Sigmoid colon (tissue), 6 donors: ENCODE measurements at regions not wholly inside any gene's neighbourhood (a gene's known extent, or its start where the extent isn't known, plus 50 kb on each side); places are given as distances from the start of the nearest gene placed in this dataset.

Experiments
- DNase-seq: peaks from one replicate; pipeline ENCODE4 v3.0.0-alpha.2; 2019
- H3K27ac ChIP-seq, 4 donors: fragments of 200-600 bp; sonication (generic); one replicate each; pipeline ENCODE4 v1.5.1; 2016 to 2019; ENCODE audit warnings: mild to moderate bottlenecking in 1 of 4
- H3K27me3 ChIP-seq, 3 donors: fragments of 200-600 bp; sonication (generic); one replicate each; pipeline ENCODE4 v1.5.1; 2019; ENCODE audit warnings: mild to moderate bottlenecking in 1 of 3
- H3K36me3 ChIP-seq, 4 donors: fragments of 200-600 bp; sonication (generic); one replicate each; pipeline ENCODE4 v1.5.1; 2016 to 2019
- H3K4me1 ChIP-seq, 4 donors: fragments of 200-600 bp; sonication (generic); one replicate each; pipeline ENCODE4 v1.5.1; 2017 to 2019
- H3K4me3 ChIP-seq, 4 donors: fragments of 200-600 bp; sonication (generic); one replicate each; pipeline ENCODE4 v1.5.1; 2017 to 2019; ENCODE audit warnings: mild to moderate bottlenecking in 2 of 4, moderate library complexity in 1 of 4
- H3K9me3 ChIP-seq, 4 donors: fragments of 200-600 bp in 3 of 4; sonication (generic) in 3 of 4; one replicate each; pipeline versions ENCODE4 v1.5.1 to v1.6.1; 2013 to 2019
- EP300 ChIP-seq, 4 donors: sonication (generic); formaldehyde crosslinking; IDR thresholded peaks; one replicate each; pipeline ENCODE4 v1.6.1; 2017; ENCODE audit warnings: antibody characterized with exemption in 4 of 4
- POLR2A ChIP-seq, 2 donors: fragments of 450-650 bp; IDR thresholded peaks; one replicate each; pipeline ENCODE4 v1.6.1; 2016; ENCODE audit warnings: antibody characterized with exemption in 2 of 2, mild to moderate bottlenecking in 2 of 2, moderate library complexity in 2 of 2
- POLR2AphosphoS5 ChIP-seq, 4 donors: sonication (generic); formaldehyde crosslinking; IDR thresholded peaks; one replicate each; pipeline ENCODE4 v1.6.1; 2017; ENCODE audit warnings: antibody characterized with exemption in 4 of 4
- WGBS, 2 donors: extraction: QIAGEN DNeasy Blood & Tissue Kit; methylation state at CpG; one replicate each; pipeline ENCODE4 v1.1.7; 2013; 5-methylcytosine and 5-hydroxymethylcytosine counted together
- intact Hi-C: fragments of 100-400 bp; cut with DNase I; formaldehyde crosslinking; loops from one replicate; pipeline ENCODE4 v1.15.1; 2023
- TF ChIP-seq, protein P1 (sequence below), 4 experiments: fragments of 450-650 bp in 3 of 4; fragments of 200-600 bp in 1 of 4; IDR thresholded peaks; one replicate each; pipeline ENCODE4 v1.5.1; 2016 to 2019; ENCODE audit warnings: antibody characterized with exemption in 4 of 4, mild to moderate bottlenecking in 3 of 4, moderate library complexity in 2 of 4
- donor health status: healthy with polysubstance abuse.
- donor health status: healthy.

DNA sequence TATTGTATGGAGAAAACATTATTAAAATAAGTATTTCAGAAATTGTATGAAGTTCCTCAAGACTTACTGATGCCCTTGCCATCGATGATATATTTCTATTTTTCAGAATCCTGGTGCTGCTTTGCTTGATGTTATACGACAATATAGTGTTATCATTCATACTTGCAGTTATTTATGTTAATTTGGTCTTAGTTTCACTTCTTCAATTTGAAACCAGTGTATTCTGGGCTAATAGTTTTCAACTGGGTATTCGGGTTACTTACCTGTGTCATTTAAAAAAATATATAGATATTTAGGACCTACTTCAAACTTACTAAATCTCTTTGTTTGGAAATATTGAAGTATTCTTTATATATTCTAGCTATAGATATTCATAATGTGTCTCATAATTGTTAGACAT lies 1414.7 kb downstream of the C4orf33 start:
- no peaks in the 10 kb centered on the region for H3K27me3 ChIP-seq
- DNase-seq: no peak
- TF ChIP-seq POLR2A (IDR thresholded peaks at IDR 0.05): no peak
- TF ChIP-seq, protein P1, sequence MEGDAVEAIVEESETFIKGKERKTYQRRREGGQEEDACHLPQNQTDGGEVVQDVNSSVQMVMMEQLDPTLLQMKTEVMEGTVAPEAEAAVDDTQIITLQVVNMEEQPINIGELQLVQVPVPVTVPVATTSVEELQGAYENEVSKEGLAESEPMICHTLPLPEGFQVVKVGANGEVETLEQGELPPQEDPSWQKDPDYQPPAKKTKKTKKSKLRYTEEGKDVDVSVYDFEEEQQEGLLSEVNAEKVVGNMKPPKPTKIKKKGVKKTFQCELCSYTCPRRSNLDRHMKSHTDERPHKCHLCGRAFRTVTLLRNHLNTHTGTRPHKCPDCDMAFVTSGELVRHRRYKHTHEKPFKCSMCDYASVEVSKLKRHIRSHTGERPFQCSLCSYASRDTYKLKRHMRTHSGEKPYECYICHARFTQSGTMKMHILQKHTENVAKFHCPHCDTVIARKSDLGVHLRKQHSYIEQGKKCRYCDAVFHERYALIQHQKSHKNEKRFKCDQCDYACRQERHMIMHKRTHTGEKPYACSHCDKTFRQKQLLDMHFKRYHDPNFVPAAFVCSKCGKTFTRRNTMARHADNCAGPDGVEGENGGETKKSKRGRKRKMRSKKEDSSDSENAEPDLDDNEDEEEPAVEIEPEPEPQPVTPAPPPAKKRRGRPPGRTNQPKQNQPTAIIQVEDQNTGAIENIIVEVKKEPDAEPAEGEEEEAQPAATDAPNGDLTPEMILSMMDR (IDR thresholded peaks at IDR 0.05): no peak
- TF ChIP-seq POLR2AphosphoS5 (IDR thresholded peaks at IDR 0.05): no peak
- no peak for TF ChIP-seq EP300 (IDR thresholded peaks at IDR 0.05)
- WGBS, 2 donors: 85 to 89% methylated on average over 3 of the region's 3 CpGs
- no peaks in the 10 kb centered on the region for H3K36me3 ChIP-seq
- no peak overlapping the region for H3K27ac ChIP-seq
- intact Hi-C loops: no loop called here
- no peak overlapping the region for H3K4me3 ChIP-seq
- no peaks in the 10 kb centered on the region for H3K9me3 ChIP-seq
- H3K4me1 ChIP-seq: no peaks in the 10 kb centered on the region

DNA sequence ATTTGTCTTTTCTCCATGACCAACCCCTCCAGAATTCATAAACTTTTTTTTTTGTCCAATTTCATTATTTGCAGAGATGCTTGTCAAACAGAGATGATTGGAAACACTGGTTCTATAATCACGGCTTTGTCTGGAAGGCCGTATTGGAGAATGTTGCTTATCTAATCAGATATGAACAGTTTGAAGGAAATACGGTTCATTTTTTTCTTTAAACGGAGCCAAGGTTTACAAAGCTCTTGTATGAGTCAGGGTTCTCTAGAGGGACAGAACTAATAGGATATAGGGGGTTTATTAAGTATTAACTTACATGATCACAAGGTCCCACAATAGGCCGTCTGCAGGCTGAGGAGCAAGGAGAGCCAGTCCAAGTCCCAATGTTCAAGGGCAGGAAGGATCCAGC lies 1415.8 kb downstream of the C4orf33 start:
- Histone ChIP-seq H3K9me3 (no peaks in the 10 kb centered on the region), H3K4me3 (no peak overlapping the region), H3K4me1 (no peaks in the 10 kb centered on the region), H3K27ac (no peak overlapping the region), H3K27me3 (no peaks in the 10 kb centered on the region), H3K36me3 (no peaks in the 10 kb centered on the region)
- intact Hi-C loops: no loop called here
- TF ChIP-seq POLR2AphosphoS5 (IDR thresholded peaks at IDR 0.05): no peak
- TF ChIP-seq, protein P1 (IDR thresholded peaks at IDR 0.05): no peak
- WGBS, 2 donors: 44 to 71% methylated on average over 5 of the region's 5 CpGs
- no peak for DNase-seq

DNA sequence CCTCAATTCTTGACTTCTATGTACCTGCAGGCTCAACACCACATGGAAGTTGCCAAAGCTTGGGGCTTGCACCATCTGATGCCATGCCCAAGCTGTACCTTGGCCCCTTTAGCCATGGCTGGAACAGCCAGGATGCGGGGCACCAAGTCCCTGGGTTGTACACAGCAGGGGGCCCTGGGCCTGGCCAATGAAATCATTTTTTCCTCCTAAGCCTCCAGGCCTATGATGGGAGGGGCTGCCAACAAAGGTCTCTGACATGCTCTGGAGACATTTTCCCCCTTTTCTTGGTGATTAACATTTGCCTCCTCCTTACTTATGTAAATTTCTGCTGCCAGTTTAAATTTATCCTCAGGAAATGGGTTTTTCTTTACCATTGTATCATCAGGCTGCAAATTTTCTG lies 1428.1 kb downstream of the C4orf33 start:
- DNase-seq: no peak
- no peaks in the 10 kb centered on the region for H3K4me1 ChIP-seq
- no peaks in the 10 kb centered on the region for H3K36me3 ChIP-seq
- TF ChIP-seq POLR2AphosphoS5 (IDR thresholded peaks at IDR 0.05) (no peak), POLR2A (IDR thresholded peaks at IDR 0.05) (no peak), EP300 (IDR thresholded peaks at IDR 0.05) (no peak)
- TF ChIP-seq, protein P1 (IDR thresholded peaks at IDR 0.05): no peak
- no peak overlapping the region for H3K4me3 ChIP-seq
- whole genome bisulfite sequencing, 2 donors: 92 to 98% methylated on average over 1 of the region's 1 CpG
- H3K27ac ChIP-seq: no peak overlapping the region
- peaks cover 0 to 11% (median 0%) of the 10 kb centered on the region in 4 donors for H3K9me3 ChIP-seq
- intact Hi-C loops: no loop called here
- H3K27me3 ChIP-seq: no peaks in the 10 kb centered on the region

DNA sequence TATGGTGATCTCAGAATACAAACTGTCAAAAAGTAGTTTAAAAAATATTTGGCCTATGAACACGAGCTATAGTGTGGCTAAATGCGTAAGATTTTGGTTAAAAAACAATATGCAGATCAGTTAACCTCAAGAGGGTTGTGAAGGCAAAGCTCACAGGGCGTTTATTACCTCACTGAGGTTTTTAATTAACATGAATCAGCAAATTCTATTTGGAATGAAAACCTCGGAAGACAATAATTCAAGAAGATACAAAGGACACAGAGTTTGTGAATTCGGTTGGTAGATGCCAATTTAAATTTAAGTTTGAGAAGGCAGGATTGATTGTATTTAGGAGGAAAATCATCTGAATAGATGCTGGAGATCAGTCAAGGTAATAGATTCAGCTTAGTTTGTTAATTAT lies 1434.6 kb downstream of the C4orf33 start:
- Histone ChIP-seq H3K27me3 (no peaks in the 10 kb centered on the region), H3K4me1 (no peaks in the 10 kb centered on the region), H3K27ac (no peak overlapping the region), H3K36me3 (no peaks in the 10 kb centered on the region), H3K9me3 (no peaks in the 10 kb centered on the region), H3K4me3 (no peak overlapping the region)
- no peak for DNase-seq
- WGBS, 2 donors: 55 to 76% methylated on average over 5 of the region's 5 CpGs
- TF ChIP-seq, protein P1 (IDR thresholded peaks at IDR 0.05): no peak
- no peak for TF ChIP-seq POLR2A (IDR thresholded peaks at IDR 0.05)
- no peak for TF ChIP-seq POLR2AphosphoS5 (IDR thresholded peaks at IDR 0.05)
- TF ChIP-seq EP300 (IDR thresholded peaks at IDR 0.05): no peak
- intact Hi-C loops: no loop called here

DNA sequence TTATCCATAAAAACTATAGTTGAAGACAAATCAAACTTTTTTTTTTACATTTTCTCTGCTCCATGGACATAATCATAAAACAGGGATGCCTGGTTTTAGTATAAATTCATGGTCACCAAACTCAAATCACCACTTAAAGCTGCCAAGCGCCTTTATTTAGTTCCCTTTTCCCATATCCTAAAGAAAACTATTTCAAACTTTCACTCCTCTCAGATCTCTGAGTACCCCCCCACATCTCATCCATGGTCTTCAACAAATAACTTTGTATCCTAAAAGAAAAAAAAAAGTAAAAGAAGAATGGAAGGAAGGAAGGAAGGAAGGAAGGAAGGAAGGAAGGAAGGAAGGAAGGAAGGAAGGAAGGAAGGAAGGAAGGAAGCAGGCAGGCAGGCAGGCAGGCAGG lies 1438.7 kb downstream of the C4orf33 start:
- no peak for DNase-seq
- TF ChIP-seq EP300 (IDR thresholded peaks at IDR 0.05): no peak
- TF ChIP-seq, protein P1 (IDR thresholded peaks at IDR 0.05): no peak
- TF ChIP-seq POLR2A (IDR thresholded peaks at IDR 0.05): no peak
- no peak for TF ChIP-seq POLR2AphosphoS5 (IDR thresholded peaks at IDR 0.05)

More for the DNA sequence above, 1438.7 kb downstream of the C4orf33 start:
- Histone ChIP-seq H3K36me3 (no peaks in the 10 kb centered on the region), H3K27ac (no peak overlapping the region), H3K9me3 (no peaks in the 10 kb centered on the region), H3K27me3 (no peaks in the 10 kb centered on the region), H3K4me3 (no peak overlapping the region), H3K4me1 (no peaks in the 10 kb centered on the region)
- WGBS, 2 donors: 86 to 89% methylated on average over 1 of the region's 1 CpG
- intact Hi-C loops: no loop called here
